Dedifferentiated amniotic fluid mesenchymal stem cell (primary cell): ENCODE measurements at regions not wholly inside any gene's neighbourhood (a gene's known extent, or its start where the extent isn't known, plus 50 kb on each side); places are given as distances from the start of the nearest gene placed in this dataset.
"Not testable (repeated sequence)": the region's sequence is repeated elsewhere in the genome, so short reads cannot be mapped to it uniquely, and the experiment has no call there.

Source experiments
- DNase-seq: peaks from one replicate; pipeline ENCODE4 v3.0.0-alpha.2; 2016; ENCODE audit errors: extremely low spot score

DNA sequence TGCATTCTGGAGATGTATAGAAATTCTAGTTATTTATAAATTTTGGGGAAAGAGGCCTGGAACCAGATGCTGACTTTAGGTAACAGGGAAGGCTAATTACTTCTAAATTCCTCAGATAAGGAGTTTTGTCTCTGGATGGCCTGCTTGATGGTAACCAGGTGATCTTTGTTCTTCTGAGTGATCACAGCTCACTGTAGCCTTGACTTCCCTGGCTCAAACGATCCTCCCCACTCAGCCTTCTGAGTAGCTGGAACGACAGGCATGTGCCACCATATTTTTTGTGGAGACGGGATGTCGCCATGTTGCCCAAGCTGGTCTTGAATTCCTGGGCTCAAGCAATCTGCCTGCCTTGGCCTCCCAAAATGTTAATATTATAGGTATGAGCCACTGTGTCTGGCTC, 54.4 kb upstream of the MSH6 start:
- DNase-seq = no peak

DNA sequence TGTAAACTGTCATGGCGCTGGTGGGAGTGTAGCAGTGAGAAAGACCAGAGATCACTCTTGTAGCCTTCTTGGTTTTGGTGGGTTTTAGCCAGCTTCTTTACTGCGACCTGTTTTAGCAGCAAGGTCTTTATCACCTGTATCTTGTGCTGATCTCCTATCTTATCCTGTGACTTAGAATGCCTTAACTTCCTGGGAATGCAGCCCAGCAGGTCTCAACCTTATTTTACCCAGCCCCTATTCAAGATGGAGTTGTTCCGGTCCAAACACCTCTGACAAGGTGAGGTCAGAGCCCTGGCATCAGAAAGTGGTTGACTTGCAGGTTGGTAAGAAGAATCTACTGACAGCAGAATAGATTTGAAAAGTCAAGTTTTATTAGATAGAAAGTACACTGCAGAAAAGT, 55.0 kb upstream of the MSH6 start:
- no peak for DNase-seq

GRCh38 chr2:47726978-47727377, 56.0 kb upstream of the MSH6 start:
- DNase-seq = not testable (repeated sequence)

- DNase-seq = no peak
Measured at GRCh38 chr2:47725808-47726207, 57.1 kb upstream of the MSH6 start.

DNA sequence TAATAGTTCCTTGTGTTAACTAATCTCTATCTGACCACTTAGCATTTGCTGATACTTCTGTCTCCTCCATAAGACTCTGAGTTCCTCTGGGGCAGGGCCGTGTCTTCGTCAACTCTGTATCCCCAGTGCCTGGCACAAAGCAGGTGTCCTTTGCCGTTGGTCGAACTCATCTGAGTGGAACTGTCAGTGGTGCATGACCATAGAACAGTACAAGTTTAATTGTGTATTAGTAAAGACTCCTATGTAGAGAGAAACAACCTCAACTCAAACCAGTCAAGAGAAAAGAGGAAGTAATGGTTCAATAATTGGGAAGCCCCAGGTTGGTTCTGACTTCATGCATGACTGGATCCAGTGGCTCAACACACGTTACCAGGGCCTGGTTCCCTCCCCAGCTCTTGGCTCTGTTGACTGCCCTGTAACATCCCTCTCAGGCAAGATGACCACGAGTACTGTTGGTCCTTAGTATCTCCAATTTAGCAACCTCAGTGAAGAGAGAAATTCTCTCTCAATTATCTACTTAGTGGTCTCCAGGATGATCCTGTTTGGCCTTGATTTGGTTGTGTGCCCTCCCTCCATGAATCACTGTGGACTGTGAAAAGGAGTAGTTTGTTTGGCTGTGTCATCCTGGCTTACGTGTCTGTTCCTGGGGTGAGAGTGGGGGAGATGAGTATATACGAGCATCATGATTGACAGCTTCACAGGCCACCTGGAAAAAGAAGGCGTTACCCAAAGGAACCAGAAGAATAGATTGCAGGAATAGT, 58.5 kb upstream of the MSH6 start:
- DNase-seq = no peak

DNA sequence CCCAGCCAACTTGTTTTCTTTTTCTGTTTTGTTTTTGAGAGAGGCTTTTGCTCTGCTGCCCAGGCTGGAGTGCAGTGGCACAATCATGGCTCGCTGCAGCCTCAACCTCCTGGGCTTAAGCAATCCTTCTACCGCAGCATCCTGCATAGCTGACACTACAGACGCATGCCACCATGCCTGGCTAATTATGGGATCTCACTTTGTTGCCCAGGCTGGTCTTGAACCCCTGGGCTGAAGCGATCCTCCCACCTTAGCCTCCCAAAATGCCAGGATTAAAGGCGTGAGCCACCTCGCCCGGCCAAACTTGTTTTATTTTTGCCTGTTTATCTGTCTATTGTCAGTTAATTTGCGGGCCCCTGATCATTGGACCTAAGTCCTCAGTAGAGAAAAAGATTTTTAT, 61.6 kb upstream of the MSH6 start:
- no peak for DNase-seq

GRCh38 chr2:47720559-47720958, 62.4 kb upstream of the MSH6 start:
- DNase-seq = no peak

DNA sequence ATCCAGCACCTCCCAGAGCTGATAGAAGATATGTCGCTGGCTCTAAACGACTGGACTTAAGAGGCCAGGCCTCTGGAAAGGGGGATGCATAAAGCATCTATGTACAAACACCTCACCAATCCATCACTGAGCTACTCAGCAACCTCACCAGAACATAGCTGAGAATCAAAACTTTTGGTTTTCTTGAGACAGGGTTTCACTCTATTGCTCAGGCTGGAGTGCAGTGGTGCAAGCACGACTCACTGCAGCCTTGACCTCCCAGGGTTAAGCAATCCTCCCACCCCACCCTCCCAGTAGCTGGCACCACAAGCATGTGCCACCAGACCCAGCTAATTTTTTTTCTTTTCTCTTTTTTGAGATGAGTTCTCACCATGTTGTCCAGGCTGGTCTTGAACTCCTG, 62.9 kb upstream of the MSH6 start:
- DNase-seq = no peak

GRCh38 chr2:47719099-47719498, 63.8 kb upstream of the MSH6 start:
- DNase-seq = no peak

- not testable (repeated sequence) for DNase-seq
Measured at GRCh38 chr2:47716307-47716706, 66.6 kb upstream of the MSH6 start.

DNA sequence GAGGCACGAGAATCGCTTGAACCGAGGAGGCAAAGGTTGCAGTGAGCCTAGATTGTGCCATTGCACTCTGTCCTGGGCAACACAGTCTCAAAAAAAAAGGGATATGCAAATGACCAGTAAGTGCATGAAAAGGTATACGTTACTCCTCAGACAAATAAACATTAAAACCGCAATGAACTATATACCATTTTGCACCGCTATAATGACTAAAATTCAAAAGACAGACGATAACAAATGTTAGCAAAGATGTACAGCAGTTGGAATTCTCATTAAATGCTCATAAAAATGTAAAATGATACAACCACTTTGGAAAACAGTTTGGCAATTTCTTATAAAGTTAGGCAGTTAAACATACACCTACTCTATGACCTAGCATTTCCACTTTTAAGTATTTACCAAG, 67.4 kb upstream of the MSH6 start:
- no peak for DNase-seq

GRCh38 chr2:47708801-47709499, 74.0 kb upstream of the MSH6 start:
- no peak for DNase-seq

DNA sequence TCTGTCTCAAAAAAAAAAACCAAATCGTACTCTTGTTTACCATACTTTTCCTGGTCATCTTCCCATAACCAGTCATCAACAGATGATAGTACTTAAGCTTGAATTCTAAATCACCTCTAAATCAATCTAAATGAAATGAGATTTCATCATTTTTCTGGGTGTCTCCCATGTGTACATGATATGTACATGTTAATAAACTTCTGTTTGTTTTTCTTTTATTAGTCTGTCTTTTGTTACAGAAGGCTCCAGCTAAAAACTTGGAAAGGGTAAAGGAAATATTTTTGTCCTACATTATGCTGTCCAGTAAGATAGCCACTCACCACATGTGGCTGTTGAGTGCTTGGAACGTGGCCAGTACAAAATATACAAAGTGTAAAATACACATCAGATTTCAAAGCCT, 78.7 kb upstream of the MSH6 start:
- no peak for DNase-seq

GRCh38 chr2:47699533-47700215, 83.3 kb upstream of the MSH6 start:
- DNase-seq = no peak

DNA sequence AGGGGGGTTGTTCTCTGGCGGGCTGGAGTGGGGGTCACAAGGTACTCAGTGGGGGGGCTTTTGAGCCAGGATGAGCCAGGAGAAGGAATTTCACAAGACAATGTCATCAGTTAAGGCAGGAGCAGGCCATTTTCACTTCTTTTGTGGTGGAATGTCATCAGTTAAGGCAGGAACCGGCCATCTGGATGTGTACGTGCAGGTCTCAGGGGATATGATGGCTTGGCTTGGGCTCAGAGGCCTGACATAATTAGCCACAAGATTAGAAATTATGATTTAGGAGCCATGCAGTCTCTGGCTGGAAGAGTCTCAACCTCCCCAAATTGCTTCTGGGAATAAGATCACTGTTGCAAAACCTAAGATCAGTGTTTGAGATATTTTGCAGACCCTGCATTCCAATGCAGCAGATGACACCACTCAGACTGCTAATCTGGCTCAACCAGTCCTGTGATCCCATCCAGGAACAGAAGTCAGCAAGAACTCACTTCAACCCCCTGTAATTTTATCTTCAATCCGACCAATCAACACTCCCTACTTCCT, 84.4 kb upstream of the MSH6 start:
- not testable (repeated sequence) for DNase-seq

DNA sequence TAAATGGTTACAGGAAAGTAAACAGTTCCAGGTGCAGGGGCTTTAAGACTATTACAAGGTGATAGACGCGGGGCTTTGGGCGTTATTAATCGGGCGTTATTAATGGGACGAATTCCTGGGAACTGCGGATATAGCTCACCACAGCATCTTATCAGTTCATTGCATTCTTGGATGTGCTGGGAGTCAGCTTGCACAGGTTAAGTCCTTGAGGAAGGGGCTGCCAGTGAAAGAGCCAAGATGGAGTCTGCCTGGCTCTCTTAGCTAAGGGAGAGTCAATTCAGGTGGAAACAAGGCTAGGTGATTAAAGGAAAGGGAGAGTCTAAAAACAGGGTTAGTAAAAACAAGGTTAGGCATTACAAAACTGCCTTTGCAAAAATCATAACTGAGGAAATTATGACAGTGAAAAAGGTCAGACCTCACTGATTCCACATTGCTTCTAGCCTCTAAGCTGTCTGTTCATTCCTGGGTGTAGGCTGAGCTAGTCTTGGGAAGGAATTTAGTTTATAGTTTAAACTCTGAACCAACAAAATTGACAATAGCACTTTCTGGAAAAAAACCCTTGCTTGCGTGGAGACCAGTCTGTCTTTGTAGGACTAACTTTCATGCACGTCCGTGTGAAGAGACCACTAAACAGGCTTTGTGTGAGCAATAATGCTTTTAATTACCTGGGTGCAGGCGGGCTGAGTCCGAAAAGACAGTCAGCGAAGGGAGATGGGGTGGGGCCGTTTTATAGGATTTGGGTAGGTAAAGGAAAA, 85.1 kb upstream of the MSH6 start:
- DNase-seq = not testable (repeated sequence)

DNA sequence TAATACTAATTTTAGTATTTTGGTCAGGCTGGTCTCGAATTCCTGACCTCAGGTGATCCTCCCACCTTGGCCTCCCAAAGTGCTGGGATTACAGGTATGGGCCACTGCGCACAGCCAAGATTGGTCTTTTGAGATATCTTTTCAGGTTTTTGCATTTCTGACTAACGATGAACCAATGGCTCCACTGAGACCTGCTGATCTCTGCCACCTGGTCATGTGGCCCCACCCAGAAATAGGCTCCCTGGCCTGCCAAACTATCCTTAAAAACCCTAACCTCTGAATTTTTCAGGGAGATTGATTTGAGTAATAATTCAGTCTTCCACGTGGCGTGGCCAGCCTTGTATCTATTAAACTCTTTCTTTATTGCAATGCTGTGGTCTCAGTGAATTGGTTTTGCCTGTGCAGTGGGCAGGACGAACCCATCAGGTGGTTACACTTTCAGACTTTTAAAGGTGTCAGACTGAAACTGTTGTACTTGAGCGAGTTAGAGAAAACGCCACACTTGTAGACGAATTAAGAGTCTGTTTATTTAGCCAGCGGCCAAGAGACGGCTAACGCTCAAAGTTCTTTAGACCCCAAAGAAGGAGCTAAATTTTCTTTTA, 85.8 kb upstream of the MSH6 start:
- DNase-seq = no peak

DNA sequence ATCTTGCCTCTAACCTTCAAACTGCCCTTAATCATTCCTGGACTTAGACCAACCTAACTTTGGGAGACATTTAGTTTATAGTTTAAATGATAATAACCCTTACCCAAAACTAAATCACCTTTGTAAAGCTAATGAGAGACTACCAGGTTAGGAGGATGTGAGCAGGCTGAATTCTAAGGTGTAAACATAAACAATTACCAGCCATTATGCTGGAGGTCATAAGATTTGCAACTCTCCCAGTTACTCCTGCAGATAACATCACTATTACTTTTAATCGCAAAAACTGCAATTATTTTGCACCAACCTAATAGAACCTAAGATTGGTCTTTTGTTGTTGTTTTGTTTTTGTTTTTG, 86.5 kb upstream of the MSH6 start:
- DNase-seq = no peak

DNA sequence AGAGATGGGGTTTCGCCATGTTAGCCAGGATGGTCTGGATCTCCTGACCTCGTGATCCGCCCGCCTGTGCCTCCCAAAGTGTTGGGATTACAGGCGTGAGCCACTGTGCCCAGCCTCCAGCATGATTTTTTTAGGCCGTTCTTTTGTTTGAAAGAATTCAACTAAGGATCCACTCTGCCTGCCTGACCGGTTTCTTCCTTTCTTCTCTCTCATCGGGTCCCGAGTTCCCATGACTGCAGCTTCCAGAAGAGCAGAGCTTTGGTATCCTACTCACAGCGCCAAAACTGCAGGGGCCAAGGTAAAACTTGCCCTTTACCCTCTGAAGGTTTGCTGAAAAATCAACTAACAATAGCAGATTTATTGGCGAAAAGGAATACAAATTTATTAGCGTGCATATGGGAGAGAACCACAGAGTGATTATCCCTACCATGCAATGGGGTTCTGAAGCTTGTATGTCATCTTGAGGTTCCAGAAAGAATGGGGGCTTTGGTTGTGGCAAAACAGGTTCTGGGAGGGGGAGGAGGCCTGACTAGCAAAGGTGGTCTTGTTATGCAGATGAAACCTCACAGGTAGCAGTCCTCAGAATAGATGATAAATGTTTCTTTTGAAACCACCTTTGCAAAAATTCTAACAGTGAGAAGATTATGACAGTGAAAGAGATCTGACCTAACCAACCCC, 87.0 kb upstream of the MSH6 start:
- DNase-seq = no peak

DNA sequence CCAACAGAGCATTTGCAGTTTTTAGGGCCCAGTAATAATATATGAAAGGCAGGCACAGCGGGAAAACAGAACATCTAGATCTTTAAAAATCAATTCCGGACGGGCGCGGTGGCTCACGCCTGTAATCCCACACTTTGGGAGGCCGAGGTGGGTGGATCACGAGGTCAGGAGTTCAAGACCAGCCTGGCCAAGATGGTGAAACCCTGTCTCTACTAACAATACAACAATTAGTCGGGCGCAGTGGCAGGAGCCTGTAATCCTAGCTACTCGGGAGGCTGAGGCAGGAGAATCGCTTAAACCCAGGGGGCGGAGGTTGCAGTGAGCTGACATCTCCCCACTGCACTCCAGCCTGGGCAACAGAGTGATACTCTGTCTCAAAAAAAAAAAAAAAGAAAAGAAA, 88.5 kb upstream of the MSH6 start:
- not testable (repeated sequence) for DNase-seq

DNA sequence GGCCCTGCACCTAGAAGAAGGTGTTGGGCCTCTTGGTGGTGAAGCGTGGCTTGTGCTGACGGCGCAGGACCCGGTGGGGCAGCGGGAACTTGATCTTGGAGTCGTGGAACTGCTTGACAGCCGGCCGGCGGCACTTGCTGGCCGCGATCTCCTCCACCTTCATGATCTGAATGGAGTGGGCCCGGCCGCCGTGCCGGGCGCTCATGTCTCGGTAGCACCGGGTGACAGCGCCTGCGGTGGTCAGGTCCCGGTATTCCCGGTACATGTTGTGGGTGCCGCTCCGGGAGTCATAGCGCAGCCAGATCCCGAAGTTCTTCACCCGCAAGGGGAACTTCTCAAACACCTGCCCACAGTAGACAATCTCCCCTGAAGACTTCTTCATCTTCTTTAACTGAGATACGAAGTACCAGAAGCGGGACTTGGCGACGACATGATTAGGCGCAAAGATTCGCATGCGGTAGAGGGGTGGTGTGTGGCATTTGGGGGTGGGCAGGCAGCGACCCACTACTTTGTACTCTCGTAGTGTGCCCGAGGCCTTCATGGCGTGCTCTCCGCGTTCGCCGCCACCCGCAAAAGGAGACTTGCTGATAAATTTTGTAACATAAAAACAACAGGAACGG, 92.1 kb upstream of the MSH6 start:
- DNase-seq = not testable (repeated sequence)
